ENCODE measurements at regions not wholly inside any gene's neighbourhood (a gene's known extent, or its start where the extent isn't known, plus 50 kb on each side); places are given as distances from the start of the nearest gene placed in this dataset.

DNA sequence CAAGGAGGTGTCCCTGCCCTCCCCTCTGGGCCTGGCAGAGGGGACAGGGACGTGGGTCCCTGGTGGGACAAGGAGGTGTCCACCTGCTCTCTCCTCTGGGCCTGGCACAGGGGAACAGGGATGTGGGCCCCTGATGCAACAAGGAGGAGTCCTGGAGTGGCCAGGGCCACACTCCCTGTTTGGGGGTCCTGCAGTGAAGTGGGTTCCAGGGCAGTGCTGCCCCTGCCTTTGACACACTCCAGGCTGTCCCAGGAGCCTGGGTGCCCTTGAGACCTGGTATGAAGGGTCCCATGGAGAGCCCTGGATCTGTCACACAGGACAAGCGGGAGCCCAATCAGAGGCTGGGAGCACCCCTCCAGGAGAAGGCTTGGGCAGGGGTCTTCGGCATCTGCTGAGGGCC lies 75.8 kb upstream of the GPC1 start:
- Histone ChIP-seq H3K4me2 (ENCODE audit: low read length) (no peak overlapping the region), H3K4me1 (ENCODE audit: control insufficient read depth, insufficient read depth, low read length) (peaks cover 11% of the 10 kb centered on the region), H3K4me3 (ENCODE audit: low read length) (no peak overlapping the region)

GRCh38 chr2:240360645-240361475 lies 74.6 kb upstream of the GPC1 start:
- peaks cover 14% of the 10 kb centered on the region for H3K9me3 ChIP-seq (replicated peaks; ENCODE audit: low read length)
- no peak overlapping the region for H3K9ac ChIP-seq (ENCODE audit: low read depth, low read length)

More for the DNA sequence above, 75.8 kb upstream of the GPC1 start:
- Histone ChIP-seq H3K27me3 (ENCODE audit: control insufficient read depth, insufficient read depth, low read length) (peaks cover 18% of the 10 kb centered on the region), H3K36me3 (ENCODE audit: insufficient read depth, low read length) (no peaks in the 10 kb centered on the region), H3K9ac (ENCODE audit: low read depth, low read length) (no peak overlapping the region), H3K9me3 (replicated peaks; ENCODE audit: low read length) (peaks cover 14% of the 10 kb centered on the region)

DNA sequence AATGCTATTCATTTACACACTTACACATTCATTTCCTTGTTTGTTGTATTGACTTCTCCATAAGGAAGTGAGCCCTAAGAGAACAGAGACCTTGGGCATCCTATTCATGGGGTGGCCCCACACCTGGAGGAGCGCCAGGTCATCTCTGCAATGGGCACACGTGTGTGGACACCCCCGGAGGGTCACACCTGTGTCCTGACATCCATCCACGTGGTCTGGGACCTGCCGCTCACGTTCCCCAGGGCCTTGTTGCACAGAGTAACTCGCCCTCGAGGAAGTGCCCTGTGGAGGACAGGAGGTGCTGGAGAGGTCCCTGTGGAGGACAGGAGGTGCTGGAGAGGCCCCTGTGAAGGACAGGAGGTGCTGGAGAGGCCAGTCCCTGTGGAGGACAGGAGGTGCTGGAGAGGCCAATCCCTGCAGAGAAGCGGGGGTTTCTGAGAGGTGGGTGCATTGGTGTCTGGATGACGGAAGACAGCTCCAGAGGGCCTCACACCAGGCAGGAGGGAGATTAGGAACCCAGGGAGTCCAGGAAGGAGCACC lies 73.2 kb upstream of the GPC1 start:
- Histone ChIP-seq H3K4me2 (ENCODE audit: low read length) (no peak overlapping the region), H3K4me1 (ENCODE audit: control insufficient read depth, insufficient read depth, low read length) (peaks cover 11% of the 10 kb centered on the region), H3K9ac (ENCODE audit: low read depth, low read length) (no peak overlapping the region), H3K27me3 (ENCODE audit: control insufficient read depth, insufficient read depth, low read length) (peaks cover 12% of the 10 kb centered on the region), H3K4me3 (ENCODE audit: low read length) (no peak overlapping the region), H3K36me3 (ENCODE audit: insufficient read depth, low read length) (no peaks in the 10 kb centered on the region), H3K9me3 (replicated peaks; ENCODE audit: low read length) (peaks cover 14% of the 10 kb centered on the region)

More at GRCh38 chr2:240360645-240361475, 74.6 kb upstream of the GPC1 start:
- no peak overlapping the region for H3K4me2 ChIP-seq (ENCODE audit: low read length)
- peaks cover 11% of the 10 kb centered on the region for H3K4me1 ChIP-seq (ENCODE audit: control insufficient read depth, insufficient read depth, low read length)
- no peaks in the 10 kb centered on the region for H3K36me3 ChIP-seq (ENCODE audit: insufficient read depth, low read length)
- no peak overlapping the region for H3K4me3 ChIP-seq (ENCODE audit: low read length)
- peaks cover 18% of the 10 kb centered on the region for H3K27me3 ChIP-seq (ENCODE audit: control insufficient read depth, insufficient read depth, low read length)

- no peak overlapping the region for H3K9ac ChIP-seq (ENCODE audit: low read depth, low read length)
- H3K9me3 ChIP-seq (replicated peaks; ENCODE audit: low read length), result peaks cover 14% of the 10 kb centered on the region
- peaks cover 11% of the 10 kb centered on the region for H3K4me1 ChIP-seq (ENCODE audit: control insufficient read depth, insufficient read depth, low read length)
- H3K4me2 ChIP-seq (ENCODE audit: low read length), result no peak overlapping the region
- no peaks in the 10 kb centered on the region for H3K36me3 ChIP-seq (ENCODE audit: insufficient read depth, low read length)
- H3K27me3 ChIP-seq (ENCODE audit: control insufficient read depth, insufficient read depth, low read length), result peaks cover 12% of the 10 kb centered on the region
- H3K4me3 ChIP-seq (ENCODE audit: low read length), result no peak overlapping the region
Measured at GRCh38 chr2:240362826-240363745, 72.4 kb upstream of the GPC1 start.

GRCh38 chr2:240363746-240364581 lies 71.5 kb upstream of the GPC1 start:
- Histone ChIP-seq H3K27me3 (ENCODE audit: control insufficient read depth, insufficient read depth, low read length) (peaks cover 12% of the 10 kb centered on the region), H3K9ac (ENCODE audit: low read depth, low read length) (no peak overlapping the region), H3K36me3 (ENCODE audit: insufficient read depth, low read length) (no peaks in the 10 kb centered on the region), H3K4me2 (ENCODE audit: low read length) (peak overlapping the region; percentile 14), H3K9me3 (replicated peaks; ENCODE audit: low read length) (peaks cover 14% of the 10 kb centered on the region), H3K4me1 (ENCODE audit: control insufficient read depth, insufficient read depth, low read length) (peaks cover 15% of the 10 kb centered on the region), H3K4me3 (ENCODE audit: low read length) (no peak overlapping the region)

DNA sequence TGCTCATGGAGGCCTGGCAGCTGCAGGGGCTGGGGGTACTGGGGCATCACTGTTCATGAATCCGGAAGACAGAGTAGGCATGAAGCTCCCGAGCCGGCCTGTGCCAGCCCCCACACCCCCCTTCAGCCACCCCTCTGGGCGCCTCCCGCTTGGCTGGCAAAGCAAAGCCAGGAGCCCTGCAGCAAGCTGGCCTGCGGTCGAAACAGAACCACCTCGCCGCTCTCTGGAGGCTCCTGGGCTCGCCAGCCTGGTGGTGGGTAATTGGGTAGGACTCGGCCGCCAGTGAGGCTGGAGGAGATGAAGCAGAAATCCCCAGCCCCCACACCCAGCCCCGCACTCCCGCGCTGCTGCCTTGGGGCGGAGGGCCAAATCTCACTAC lies 70.9 kb upstream of the GPC1 start:
- Histone ChIP-seq H3K36me3 (ENCODE audit: insufficient read depth, low read length) (no peaks in the 10 kb centered on the region), H3K9ac (ENCODE audit: low read depth, low read length) (no peak overlapping the region), H3K4me3 (ENCODE audit: low read length) (no peak overlapping the region), H3K27me3 (ENCODE audit: control insufficient read depth, insufficient read depth, low read length) (peaks cover 12% of the 10 kb centered on the region), H3K9me3 (replicated peaks; ENCODE audit: low read length) (peaks cover 14% of the 10 kb centered on the region), H3K4me2 (ENCODE audit: low read length) (no peak overlapping the region), H3K4me1 (ENCODE audit: control insufficient read depth, insufficient read depth, low read length) (peaks cover 21% of the 10 kb centered on the region)

- H3K27me3 ChIP-seq (ENCODE audit: control insufficient read depth, insufficient read depth, low read length), result peaks cover 12% of the 10 kb centered on the region
- no peak overlapping the region for H3K4me3 ChIP-seq (ENCODE audit: low read length)
- no peaks in the 10 kb centered on the region for H3K36me3 ChIP-seq (ENCODE audit: insufficient read depth, low read length)
- H3K9ac ChIP-seq (ENCODE audit: low read depth, low read length), result no peak overlapping the region
- no peak overlapping the region for H3K4me2 ChIP-seq (ENCODE audit: low read length)
- H3K9me3 ChIP-seq (replicated peaks; ENCODE audit: low read length), result peaks cover 9% of the 10 kb centered on the region
- peaks cover 26% of the 10 kb centered on the region for H3K4me1 ChIP-seq (ENCODE audit: control insufficient read depth, insufficient read depth, low read length)
Measured at GRCh38 chr2:240364961-240365775, 70.3 kb upstream of the GPC1 start.

- H3K9me3 ChIP-seq (replicated peaks; ENCODE audit: low read length), result peaks cover 2% of the 10 kb centered on the region
- no peak overlapping the region for H3K9ac ChIP-seq (ENCODE audit: low read depth, low read length)
Measured at GRCh38 chr2:240365971-240366471, 69.4 kb upstream of the GPC1 start.

GRCh38 chr2:240366901-240367300 lies 68.6 kb upstream of the GPC1 start:
- Histone ChIP-seq H3K36me3 (ENCODE audit: insufficient read depth, low read length) (no peaks in the 10 kb centered on the region), H3K9ac (ENCODE audit: low read depth, low read length) (no peak overlapping the region), H3K27me3 (ENCODE audit: control insufficient read depth, insufficient read depth, low read length) (peaks cover 12% of the 10 kb centered on the region), H3K4me2 (ENCODE audit: low read length) (no peak overlapping the region), H3K9me3 (replicated peaks; ENCODE audit: low read length) (no peaks in the 10 kb centered on the region), H3K4me1 (ENCODE audit: control insufficient read depth, insufficient read depth, low read length) (peaks cover 40% of the 10 kb centered on the region), H3K4me3 (ENCODE audit: low read length) (no peak overlapping the region)

More at GRCh38 chr2:240365971-240366471, 69.4 kb upstream of the GPC1 start:
- H3K27me3 ChIP-seq (ENCODE audit: control insufficient read depth, insufficient read depth, low read length), result peaks cover 12% of the 10 kb centered on the region
- H3K4me1 ChIP-seq (ENCODE audit: control insufficient read depth, insufficient read depth, low read length), result peaks cover 35% of the 10 kb centered on the region
- no peak overlapping the region for H3K4me3 ChIP-seq (ENCODE audit: low read length)
- H3K4me2 ChIP-seq (ENCODE audit: low read length), result no peak overlapping the region
- H3K36me3 ChIP-seq (ENCODE audit: insufficient read depth, low read length), result no peaks in the 10 kb centered on the region

- Histone ChIP-seq H3K9ac (ENCODE audit: low read depth, low read length) (no peak overlapping the region), H3K4me2 (ENCODE audit: low read length) (no peak overlapping the region), H3K9me3 (replicated peaks; ENCODE audit: low read length) (no peaks in the 10 kb centered on the region), H3K4me3 (ENCODE audit: low read length) (no peak overlapping the region), H3K27me3 (ENCODE audit: control insufficient read depth, insufficient read depth, low read length) (peaks cover 10% of the 10 kb centered on the region), H3K4me1 (ENCODE audit: control insufficient read depth, insufficient read depth, low read length) (peaks cover 43% of the 10 kb centered on the region), H3K36me3 (ENCODE audit: insufficient read depth, low read length) (no peaks in the 10 kb centered on the region)
Measured at GRCh38 chr2:240367721-240368120, 67.7 kb upstream of the GPC1 start.

Measured in skeletal muscle satellite cell (primary cell).